Tibial nerve (tissue), 3 donors: ENCODE measurements at regions not wholly inside any gene's neighbourhood (a gene's known extent, or its start where the extent isn't known, plus 50 kb on each side); places are given as distances from the start of the nearest gene placed in this dataset.

Source experiments
- POLR2A ChIP-seq, 2 donors: fragments of 450-650 bp; IDR thresholded peaks; one replicate each; pipeline ENCODE4 v1.6.1; 2017; ENCODE audit warnings: antibody characterized with exemption in 2 of 2, mild to moderate bottlenecking in 2 of 2, moderate library complexity in 2 of 2
- TF ChIP-seq, protein P1 (sequence below), 5 experiments: fragments of 200-600 bp in 3 of 5; fragments of 450-650 bp in 2 of 5; sonication (generic) in 3 of 5; IDR thresholded peaks; one replicate each; pipeline ENCODE4 v1.5.1; 2016 to 2019; ENCODE audit warnings: antibody characterized with exemption in 5 of 5, mild to moderate bottlenecking in 3 of 5, moderate library complexity in 2 of 5

DNA sequence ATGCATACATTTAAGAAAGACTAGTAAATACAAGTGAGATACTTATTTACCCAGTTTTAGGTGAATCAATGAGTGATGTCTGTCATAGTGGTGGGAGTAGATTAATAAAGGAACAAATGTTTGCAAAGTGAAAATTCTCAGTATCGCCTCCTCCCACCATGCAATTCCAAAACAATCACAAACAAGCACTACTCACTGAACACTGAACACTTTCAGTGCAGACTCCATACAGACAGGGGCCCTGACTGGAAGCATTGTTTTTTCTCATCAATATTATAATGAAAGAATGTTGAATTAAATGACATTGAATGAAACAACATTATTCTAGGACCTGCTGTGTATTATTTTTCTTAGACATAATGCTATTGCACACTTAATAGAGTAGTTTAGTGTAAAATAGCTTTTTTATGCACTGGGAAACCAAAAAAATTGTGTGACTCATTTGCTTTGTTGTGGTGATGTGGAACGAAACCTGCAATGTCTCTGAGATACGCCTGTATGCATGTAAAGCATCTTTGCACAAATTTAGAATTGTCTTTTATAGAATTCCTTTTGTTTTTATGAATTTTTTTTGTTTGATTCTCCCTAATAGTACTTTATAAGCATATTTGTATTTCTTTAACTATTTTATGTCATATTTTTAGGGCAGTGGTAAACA, 317.5 kb downstream of the UTRN start:
- TF ChIP-seq, protein P1, sequence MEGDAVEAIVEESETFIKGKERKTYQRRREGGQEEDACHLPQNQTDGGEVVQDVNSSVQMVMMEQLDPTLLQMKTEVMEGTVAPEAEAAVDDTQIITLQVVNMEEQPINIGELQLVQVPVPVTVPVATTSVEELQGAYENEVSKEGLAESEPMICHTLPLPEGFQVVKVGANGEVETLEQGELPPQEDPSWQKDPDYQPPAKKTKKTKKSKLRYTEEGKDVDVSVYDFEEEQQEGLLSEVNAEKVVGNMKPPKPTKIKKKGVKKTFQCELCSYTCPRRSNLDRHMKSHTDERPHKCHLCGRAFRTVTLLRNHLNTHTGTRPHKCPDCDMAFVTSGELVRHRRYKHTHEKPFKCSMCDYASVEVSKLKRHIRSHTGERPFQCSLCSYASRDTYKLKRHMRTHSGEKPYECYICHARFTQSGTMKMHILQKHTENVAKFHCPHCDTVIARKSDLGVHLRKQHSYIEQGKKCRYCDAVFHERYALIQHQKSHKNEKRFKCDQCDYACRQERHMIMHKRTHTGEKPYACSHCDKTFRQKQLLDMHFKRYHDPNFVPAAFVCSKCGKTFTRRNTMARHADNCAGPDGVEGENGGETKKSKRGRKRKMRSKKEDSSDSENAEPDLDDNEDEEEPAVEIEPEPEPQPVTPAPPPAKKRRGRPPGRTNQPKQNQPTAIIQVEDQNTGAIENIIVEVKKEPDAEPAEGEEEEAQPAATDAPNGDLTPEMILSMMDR (IDR thresholded peaks at IDR 0.05) = no peak
- no peak for TF ChIP-seq POLR2A (IDR thresholded peaks at IDR 0.05)
